Neural progenitor cell (in vitro differentiated cells): ENCODE measurements at regions not wholly inside any gene's neighbourhood (a gene's known extent, or its start where the extent isn't known, plus 50 kb on each side); places are given as distances from the start of the nearest gene placed in this dataset.

ENCODE experiments used
- CTCF ChIP-seq: fragments of 200-600 bp; sonication (generic); IDR thresholded peaks from 2 replicates; pipeline ENCODE4 v1.5.1; 2017; ENCODE audit warnings: antibody characterized with exemption, mild to moderate bottlenecking
- EZH2 ChIP-seq: fragments of 200-600 bp; sonication (generic); IDR thresholded peaks from 2 replicates; pipeline ENCODE4 v1.6.1; 2017; ENCODE audit warnings: antibody characterized with exemption, mild to moderate bottlenecking, moderate library complexity

DNA sequence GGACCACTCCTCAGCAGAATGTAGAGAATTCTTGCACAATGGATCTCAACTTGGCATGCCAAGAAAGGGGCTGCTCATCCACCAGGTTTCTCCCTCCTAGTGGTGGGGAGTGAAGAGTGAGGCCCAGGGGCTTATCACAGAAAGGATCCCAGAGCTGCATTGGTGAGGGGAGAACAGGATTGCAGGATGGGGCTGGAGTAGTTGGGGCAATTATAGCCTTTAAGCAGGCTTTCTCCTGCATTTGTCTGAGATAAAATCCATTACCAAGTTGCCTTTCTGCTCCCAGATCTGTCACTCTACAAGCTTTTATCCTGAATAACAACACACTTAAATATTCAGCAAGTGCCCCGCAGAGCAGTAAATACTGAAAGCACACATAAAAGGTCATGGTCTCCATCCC is 130.8 kb upstream of the CES5A start:
- no peak for TF ChIP-seq CTCF
- no peak for TF ChIP-seq EZH2
